GM21529 (cell line): ENCODE measurements at regions not wholly inside any gene's neighbourhood (a gene's known extent, or its start where the extent isn't known, plus 50 kb on each side); places are given as distances from the start of the nearest gene placed in this dataset.

Source experiments
- ATAC-seq: cut with Tn5 transposase; IDR thresholded peaks from one replicate; pipeline ENCODE4 v1.9.1; 2021; ENCODE audit not compliant: unreplicated experiment

DNA sequence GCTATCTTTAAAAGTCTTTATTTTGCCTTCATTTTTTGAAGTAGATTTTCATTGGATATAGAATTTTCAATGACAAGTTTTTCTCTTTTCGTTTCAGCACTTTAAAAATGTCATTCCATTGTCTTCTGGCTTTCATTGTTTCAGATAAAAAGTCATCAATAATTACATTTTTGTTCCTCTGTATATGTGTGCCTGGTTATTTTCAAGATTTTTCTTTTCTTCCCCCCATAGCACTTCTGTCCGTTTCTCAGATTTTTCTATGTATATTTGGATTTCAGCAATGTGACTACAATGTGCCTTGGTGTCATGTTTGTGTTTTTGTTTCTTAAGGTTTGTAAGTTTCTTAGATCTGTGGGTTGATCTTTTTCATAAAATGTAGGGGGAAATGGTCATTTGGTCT, 66.3 kb upstream of the HSD17B12 start:
- no peak for ATAC-seq

DNA sequence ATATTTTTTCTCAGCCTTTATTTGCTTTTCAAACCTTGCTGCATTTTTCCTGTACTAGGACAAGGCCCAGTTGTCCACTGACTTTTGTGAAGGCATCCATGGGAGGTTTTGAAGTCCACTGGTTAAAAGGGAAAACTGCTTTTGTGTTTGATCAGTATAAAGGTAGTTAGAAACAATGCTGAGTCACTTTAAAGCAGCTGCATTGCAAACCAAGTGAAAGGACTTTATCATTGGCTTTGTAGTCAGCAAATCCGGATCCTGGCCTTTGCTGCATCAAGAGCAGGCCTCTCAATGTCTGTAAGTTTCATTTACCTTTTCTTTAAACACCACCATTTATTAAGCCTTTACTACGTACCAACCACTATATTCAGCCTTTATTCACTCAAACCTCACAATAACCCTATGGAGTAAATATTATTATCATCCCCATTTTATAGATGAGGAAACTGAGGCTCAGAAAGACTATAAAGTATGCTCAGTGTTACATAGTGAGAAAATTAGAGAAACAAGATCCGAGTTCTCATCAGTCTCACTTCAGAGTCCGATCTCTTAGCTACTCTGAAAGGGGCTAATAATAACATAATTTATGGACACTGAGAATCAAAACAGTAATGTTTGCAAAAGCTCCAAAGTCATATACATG, 60.6 kb upstream of the HSD17B12 start:
- no peak for ATAC-seq

DNA sequence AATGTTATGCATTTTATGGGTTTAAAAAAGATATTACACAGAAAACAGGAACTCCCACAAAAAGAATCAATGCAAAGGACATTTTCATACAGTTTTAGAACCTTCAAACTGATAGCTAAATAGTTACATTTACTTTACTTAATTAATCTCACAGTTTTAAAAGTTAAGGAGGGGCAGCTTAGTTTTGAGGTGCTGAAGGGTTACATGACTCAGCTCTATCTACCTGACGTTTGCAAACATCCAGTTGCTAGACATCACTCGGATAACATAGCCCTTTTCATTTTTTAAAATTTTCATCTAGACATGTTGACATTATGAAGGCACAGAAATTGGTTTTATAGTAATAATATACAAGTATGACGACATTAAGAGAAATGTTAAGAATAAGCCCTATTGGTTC, 53.7 kb upstream of the HSD17B12 start:
- ATAC-seq, result no peak
